Sigmoid colon (tissue), 4 donors: ENCODE measurements at regions not wholly inside any gene's neighbourhood (a gene's known extent, or its start where the extent isn't known, plus 50 kb on each side); places are given as distances from the start of the nearest gene placed in this dataset.

Experiments
- EP300 ChIP-seq, 4 donors: sonication (generic); formaldehyde crosslinking; IDR thresholded peaks; one replicate each; pipeline ENCODE4 v1.6.1; 2017; ENCODE audit warnings: antibody characterized with exemption in 4 of 4
- POLR2A ChIP-seq, 2 donors: fragments of 450-650 bp; IDR thresholded peaks; one replicate each; pipeline ENCODE4 v1.6.1; 2016; ENCODE audit warnings: antibody characterized with exemption in 2 of 2, mild to moderate bottlenecking in 2 of 2, moderate library complexity in 2 of 2
- POLR2AphosphoS5 ChIP-seq, 4 donors: sonication (generic); formaldehyde crosslinking; IDR thresholded peaks; one replicate each; pipeline ENCODE4 v1.6.1; 2017; ENCODE audit warnings: antibody characterized with exemption in 4 of 4
- TF ChIP-seq, protein P1 (sequence below), 4 experiments: fragments of 450-650 bp in 3 of 4; fragments of 200-600 bp in 1 of 4; IDR thresholded peaks; one replicate each; pipeline ENCODE4 v1.5.1; 2016 to 2019; ENCODE audit warnings: antibody characterized with exemption in 4 of 4, mild to moderate bottlenecking in 3 of 4, moderate library complexity in 2 of 4

DNA sequence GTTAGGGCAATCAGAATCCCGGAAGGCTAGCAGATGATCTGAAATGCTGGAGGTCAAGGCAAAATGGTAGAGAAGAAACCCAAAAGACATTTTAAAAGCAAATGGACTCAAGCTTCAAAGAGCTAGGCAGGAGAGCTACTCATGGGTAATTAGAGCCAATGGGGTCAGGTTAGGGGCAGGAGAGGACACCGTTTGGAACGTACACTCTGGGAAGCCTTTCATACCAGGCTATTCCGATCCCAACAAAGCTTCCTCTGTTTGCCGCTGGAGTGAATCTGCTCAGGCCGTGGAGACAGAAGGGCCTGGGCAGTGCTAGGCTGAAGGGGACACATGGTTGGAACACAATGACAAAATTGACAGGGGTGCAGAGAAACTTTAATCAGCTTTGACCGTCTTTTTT, 346.6 kb downstream of the RPS6KC1 start:
- TF ChIP-seq POLR2A (IDR thresholded peaks at IDR 0.05) (no peak), EP300 (IDR thresholded peaks at IDR 0.05) (no peak), POLR2AphosphoS5 (IDR thresholded peaks at IDR 0.05) (no peak)
- TF ChIP-seq, protein P1, sequence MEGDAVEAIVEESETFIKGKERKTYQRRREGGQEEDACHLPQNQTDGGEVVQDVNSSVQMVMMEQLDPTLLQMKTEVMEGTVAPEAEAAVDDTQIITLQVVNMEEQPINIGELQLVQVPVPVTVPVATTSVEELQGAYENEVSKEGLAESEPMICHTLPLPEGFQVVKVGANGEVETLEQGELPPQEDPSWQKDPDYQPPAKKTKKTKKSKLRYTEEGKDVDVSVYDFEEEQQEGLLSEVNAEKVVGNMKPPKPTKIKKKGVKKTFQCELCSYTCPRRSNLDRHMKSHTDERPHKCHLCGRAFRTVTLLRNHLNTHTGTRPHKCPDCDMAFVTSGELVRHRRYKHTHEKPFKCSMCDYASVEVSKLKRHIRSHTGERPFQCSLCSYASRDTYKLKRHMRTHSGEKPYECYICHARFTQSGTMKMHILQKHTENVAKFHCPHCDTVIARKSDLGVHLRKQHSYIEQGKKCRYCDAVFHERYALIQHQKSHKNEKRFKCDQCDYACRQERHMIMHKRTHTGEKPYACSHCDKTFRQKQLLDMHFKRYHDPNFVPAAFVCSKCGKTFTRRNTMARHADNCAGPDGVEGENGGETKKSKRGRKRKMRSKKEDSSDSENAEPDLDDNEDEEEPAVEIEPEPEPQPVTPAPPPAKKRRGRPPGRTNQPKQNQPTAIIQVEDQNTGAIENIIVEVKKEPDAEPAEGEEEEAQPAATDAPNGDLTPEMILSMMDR (IDR thresholded peaks at IDR 0.05) = no peak
